GM12801 (cell line): ENCODE measurements at regions not wholly inside any gene's neighbourhood (a gene's known extent, or its start where the extent isn't known, plus 50 kb on each side); places are given as distances from the start of the nearest gene placed in this dataset.

ENCODE experiments used
- TF ChIP-seq, protein P1 (sequence below): IDR thresholded peaks from one replicate; pipeline ENCODE4 v1.5.1; 2011; ENCODE audit warnings: control low read depth; ENCODE audit not compliant: insufficient read length; ENCODE audit errors: extremely low read depth

DNA sequence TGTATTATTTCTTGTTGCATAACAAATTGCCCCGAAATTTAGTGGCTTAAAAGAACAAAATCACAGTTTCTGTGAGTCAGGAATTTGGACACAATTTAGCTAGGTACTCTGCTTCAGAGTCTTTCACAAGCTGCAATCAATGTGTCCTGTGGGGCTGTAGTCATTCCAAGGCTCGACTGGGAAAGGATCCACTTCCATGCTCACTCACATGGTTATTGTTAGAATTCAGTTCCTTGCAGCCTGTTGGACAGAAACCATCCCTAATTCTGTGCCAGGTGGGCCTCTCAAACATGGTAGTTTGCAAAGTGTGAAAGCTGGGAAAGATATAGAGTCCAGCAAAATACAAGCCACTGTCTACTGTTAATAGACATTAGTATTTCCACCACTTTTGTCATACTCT lies 59.7 kb upstream of the ARID2 start:
- TF ChIP-seq, protein P1, sequence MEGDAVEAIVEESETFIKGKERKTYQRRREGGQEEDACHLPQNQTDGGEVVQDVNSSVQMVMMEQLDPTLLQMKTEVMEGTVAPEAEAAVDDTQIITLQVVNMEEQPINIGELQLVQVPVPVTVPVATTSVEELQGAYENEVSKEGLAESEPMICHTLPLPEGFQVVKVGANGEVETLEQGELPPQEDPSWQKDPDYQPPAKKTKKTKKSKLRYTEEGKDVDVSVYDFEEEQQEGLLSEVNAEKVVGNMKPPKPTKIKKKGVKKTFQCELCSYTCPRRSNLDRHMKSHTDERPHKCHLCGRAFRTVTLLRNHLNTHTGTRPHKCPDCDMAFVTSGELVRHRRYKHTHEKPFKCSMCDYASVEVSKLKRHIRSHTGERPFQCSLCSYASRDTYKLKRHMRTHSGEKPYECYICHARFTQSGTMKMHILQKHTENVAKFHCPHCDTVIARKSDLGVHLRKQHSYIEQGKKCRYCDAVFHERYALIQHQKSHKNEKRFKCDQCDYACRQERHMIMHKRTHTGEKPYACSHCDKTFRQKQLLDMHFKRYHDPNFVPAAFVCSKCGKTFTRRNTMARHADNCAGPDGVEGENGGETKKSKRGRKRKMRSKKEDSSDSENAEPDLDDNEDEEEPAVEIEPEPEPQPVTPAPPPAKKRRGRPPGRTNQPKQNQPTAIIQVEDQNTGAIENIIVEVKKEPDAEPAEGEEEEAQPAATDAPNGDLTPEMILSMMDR: no peak

DNA sequence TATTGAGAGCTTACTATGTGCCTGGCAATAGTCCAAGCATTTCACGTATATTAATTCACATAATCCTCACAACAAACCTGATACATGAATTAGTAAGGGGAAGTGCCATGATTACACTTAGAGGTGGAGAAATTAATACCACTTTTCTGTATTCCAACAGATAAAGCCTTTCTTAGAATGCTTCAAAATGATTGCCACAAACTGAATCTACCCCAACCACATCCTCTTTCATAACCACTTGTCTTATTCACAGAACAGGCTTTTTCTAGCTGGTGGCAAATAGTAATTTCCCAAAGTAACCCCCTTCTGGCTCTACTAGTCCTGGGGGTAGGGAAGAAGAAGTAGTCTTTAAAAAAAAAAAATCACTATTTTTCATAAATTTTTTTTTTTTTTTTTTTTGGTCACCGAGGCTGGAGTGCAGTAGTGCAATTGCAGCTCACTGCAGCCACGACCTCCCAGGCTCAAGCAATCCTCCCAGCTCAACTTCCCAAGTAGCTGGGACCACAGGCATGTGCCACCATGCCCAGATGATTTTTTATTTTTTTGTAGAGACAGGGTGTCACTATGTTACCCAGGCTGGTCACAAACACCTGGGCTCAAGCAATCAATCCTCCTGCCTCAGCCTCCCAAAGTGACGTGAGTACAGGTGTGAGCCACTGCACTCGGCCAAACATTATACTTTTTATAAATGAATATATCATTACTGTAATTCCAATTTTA lies 59.0 kb upstream of the ARID2 start:
- TF ChIP-seq, protein P1: no peak

DNA sequence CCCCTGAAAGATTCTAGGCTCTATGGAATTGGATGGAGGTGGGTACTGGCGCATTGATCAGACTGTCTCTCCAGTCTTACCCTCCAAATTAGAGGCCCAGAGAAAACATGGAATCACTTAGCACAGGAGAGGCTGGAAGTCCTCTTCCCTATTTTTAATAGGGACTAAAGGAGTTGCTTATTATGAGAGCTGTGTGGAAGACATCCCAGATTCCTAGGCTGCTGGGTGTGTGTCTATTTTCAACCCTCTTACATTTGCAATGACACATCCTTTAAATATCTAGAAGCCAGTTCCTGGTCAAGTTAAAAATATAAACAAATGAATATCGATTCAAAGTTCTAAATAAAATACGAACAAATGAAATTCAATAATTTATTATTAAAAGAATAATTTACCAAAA lies 58.3 kb upstream of the ARID2 start:
- TF ChIP-seq, protein P1: no peak

DNA sequence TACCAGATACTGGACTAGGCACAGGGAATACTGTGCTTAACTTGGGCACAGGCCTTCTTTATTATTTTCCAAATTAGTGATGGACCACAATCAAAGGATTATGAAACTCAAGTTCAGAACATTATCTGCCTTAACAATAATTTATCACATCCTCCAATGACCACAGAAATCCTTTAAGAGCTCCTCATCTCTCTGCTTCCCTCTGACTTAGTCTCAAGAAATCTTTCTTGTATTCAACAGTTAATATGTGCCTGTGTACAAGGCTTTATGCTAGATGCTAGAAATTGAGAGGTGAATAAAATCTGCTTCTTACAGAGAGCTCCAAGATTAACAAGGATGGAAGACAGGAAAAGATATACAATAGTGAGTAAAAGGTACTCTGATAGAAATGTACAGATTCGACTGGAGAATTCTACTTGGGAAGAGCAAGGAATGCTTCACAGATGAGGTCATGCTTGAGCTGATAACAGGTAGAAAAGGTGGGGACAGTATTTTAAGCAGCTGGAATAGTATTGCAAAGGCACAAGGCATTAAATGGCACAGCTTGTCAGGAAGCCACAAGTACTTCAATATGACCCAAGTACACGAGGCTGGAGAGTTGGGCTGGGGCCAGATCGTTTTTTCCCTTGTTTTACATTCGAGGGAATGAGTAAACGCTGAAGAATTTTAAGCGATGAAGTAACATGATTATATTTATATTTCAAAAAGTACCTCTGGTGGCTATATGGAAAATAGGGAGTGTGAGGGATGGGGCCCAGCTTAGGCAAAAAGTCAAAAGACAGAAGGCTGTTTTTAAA lies 55.1 kb upstream of the ARID2 start:
- TF ChIP-seq, protein P1: no peak

DNA sequence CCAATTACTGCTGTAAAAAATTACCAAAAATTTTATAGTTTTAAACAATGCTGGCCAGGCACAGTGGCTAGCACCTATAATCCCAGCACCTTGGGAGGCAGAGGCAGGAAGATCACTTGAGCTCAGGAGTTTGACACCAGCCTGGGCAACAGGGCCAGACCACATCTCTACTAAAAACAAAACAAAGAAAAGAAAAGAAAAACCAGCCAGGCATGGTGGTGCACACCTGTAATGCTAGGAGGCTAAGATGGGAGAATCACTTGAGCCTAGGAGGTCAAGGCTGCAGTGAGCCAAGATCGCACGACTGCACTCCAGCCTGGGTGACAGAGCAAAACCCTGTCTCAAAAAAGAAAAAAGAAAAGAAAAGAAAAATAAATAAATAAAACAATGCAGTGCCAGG lies 54.0 kb upstream of the ARID2 start:
- TF ChIP-seq, protein P1: no peak
